ENCODE measurements at regions not wholly inside any gene's neighbourhood (a gene's known extent, or its start where the extent isn't known, plus 50 kb on each side); places are given as distances from the start of the nearest gene placed in this dataset.

- H3K27me3 ChIP-seq (ENCODE audit: control insufficient read depth in 3 of 3, insufficient read depth in 3 of 3, low read length in 2 of 3), result no peaks in the 10 kb centered on the region
- ATAC-seq (ENCODE audit: insufficient read depth, low FRiP score) (no peak), DNase-seq (no peak)
- H3K4me3 ChIP-seq, result no peak overlapping the region
- H3K4me1 ChIP-seq (ENCODE audit: control insufficient read depth in 5 of 5, insufficient read depth in 5 of 5, low read length in 5 of 5), result no peaks in the 10 kb centered on the region
- no peak for TF ChIP-seq CTCF (IDR thresholded peaks at IDR 0.05; ENCODE audit: control extremely low read depth, extremely low read depth)
- no peak overlapping the region for H3K9ac ChIP-seq (ENCODE audit: insufficient read depth in 1 of 2, low read length in 2 of 2)
- WGBS, 2 donors, result 78 to 83% methylated on average over 4 of the region's 4 CpGs
- no peak overlapping the region for H3K27ac ChIP-seq (ENCODE audit: low read depth in 1 of 2, low read length in 1 of 2)
- H3K36me3 ChIP-seq (ENCODE audit: control insufficient read depth in 4 of 4, insufficient read depth in 4 of 4, low read length in 4 of 4), result no peaks in the 10 kb centered on the region
- H3K9me3 ChIP-seq (ENCODE audit: control insufficient read depth in 4 of 4, insufficient read depth in 3 of 4, low read length in 3 of 4), result peaks cover 0 to 7% (median 5%) of the 10 kb centered on the region in 4 donors
Observed at GRCh38 chr3:157824281-157824680, 281.9 kb downstream of the SHOX2 start.

GRCh38 chr3:157823050-157823449, 283.2 kb downstream of the SHOX2 start:
- Histone ChIP-seq H3K36me3 (ENCODE audit: control insufficient read depth in 4 of 4, insufficient read depth in 4 of 4, low read length in 4 of 4) (no peaks in the 10 kb centered on the region), H3K4me3 (no peak overlapping the region), H3K27ac (ENCODE audit: low read depth in 1 of 2, low read length in 1 of 2) (no peak overlapping the region), H3K9me3 (ENCODE audit: control insufficient read depth in 4 of 4, insufficient read depth in 3 of 4, low read length in 3 of 4) (no peaks in the 10 kb centered on the region), H3K9ac (ENCODE audit: insufficient read depth in 1 of 2, low read length in 2 of 2) (no peak overlapping the region), H3K27me3 (ENCODE audit: control insufficient read depth in 3 of 3, insufficient read depth in 3 of 3, low read length in 2 of 3) (no peaks in the 10 kb centered on the region), H3K4me1 (ENCODE audit: control insufficient read depth in 5 of 5, insufficient read depth in 5 of 5, low read length in 5 of 5) (no peaks in the 10 kb centered on the region)
- DNase-seq (no peak), ATAC-seq (ENCODE audit: insufficient read depth, low FRiP score) (no peak)
- TF ChIP-seq CTCF (IDR thresholded peaks at IDR 0.05; ENCODE audit: control extremely low read depth, extremely low read depth), result no peak
- WGBS, 2 donors, result 84 to 87% methylated on average over 1 of the region's 1 CpG

- Histone ChIP-seq H3K27ac (ENCODE audit: low read depth in 1 of 2, low read length in 1 of 2) (no peak overlapping the region), H3K27me3 (ENCODE audit: control insufficient read depth in 3 of 3, insufficient read depth in 3 of 3, low read length in 2 of 3) (no peaks in the 10 kb centered on the region), H3K9me3 (ENCODE audit: control insufficient read depth in 4 of 4, insufficient read depth in 3 of 4, low read length in 3 of 4) (no peaks in the 10 kb centered on the region), H3K4me3 (no peak overlapping the region), H3K4me1 (ENCODE audit: control insufficient read depth in 5 of 5, insufficient read depth in 5 of 5, low read length in 5 of 5) (no peaks in the 10 kb centered on the region), H3K9ac (ENCODE audit: insufficient read depth in 1 of 2, low read length in 2 of 2) (no peak overlapping the region), H3K36me3 (ENCODE audit: control insufficient read depth in 4 of 4, insufficient read depth in 4 of 4, low read length in 4 of 4) (no peaks in the 10 kb centered on the region)
- DNase-seq (no peak), ATAC-seq (ENCODE audit: insufficient read depth, low FRiP score) (no peak)
- no peak for TF ChIP-seq CTCF (IDR thresholded peaks at IDR 0.05; ENCODE audit: control extremely low read depth, extremely low read depth)
Observed at GRCh38 chr3:157820157-157820517, 286.1 kb downstream of the SHOX2 start.

Data from lung (tissue), 11 donors.